HEK293T (cell line): ENCODE measurements at regions not wholly inside any gene's neighbourhood (a gene's known extent, or its start where the extent isn't known, plus 50 kb on each side); places are given as distances from the start of the nearest gene placed in this dataset.

Experiments
- CTCF ChIA-PET: fragments of 350-600 bp; formaldehyde crosslinking; extraction: SDS; loops from one replicate; lab custom pipeline; 2021; ENCODE audit warnings: antibody characterized with exemption, inconsistent platforms; lab: Yijun Ruan, JAX
- POLR2A ChIA-PET: fragments of 350-600 bp; formaldehyde crosslinking; extraction: SDS; loops from one replicate; lab custom pipeline; 2020; ENCODE audit warnings: antibody characterized with exemption, inconsistent platforms; lab: Yijun Ruan, JAX
- DNase-seq: peaks from one replicate; pipeline ENCODE4 v3.0.0; 2012; ENCODE audit warnings: mixed read lengths; ENCODE audit errors: extremely low spot score
- ARNT ChIP-seq: fragments of 450-650 bp; IDR thresholded peaks from 2 replicates; pipeline ENCODE4 v1.6.1; 2017; ENCODE audit warnings: mild to moderate bottlenecking
- BHLHE40 ChIP-seq: fragments of 450-650 bp; IDR thresholded peaks from 2 replicates; pipeline ENCODE4 v1.6.1; 2016; ENCODE audit warnings: mild to moderate bottlenecking, moderate library complexity, borderline replicate concordance
- CTBP1 ChIP-seq: fragments of 450-650 bp; IDR thresholded peaks from 2 replicates; pipeline ENCODE4 v1.6.1; 2016; ENCODE audit warnings: borderline replicate concordance
- ELF4 ChIP-seq: fragments of 450-650 bp; IDR thresholded peaks from 2 replicates; pipeline ENCODE4 v1.6.1; 2017; ENCODE audit warnings: antibody characterized with exemption
- FOXA1 ChIP-seq: fragments of 450-650 bp; IDR thresholded peaks from 2 replicates; pipeline ENCODE4 v1.6.1; 2016; ENCODE audit warnings: mild to moderate bottlenecking
- FOXK2 ChIP-seq: fragments of 450-650 bp; IDR thresholded peaks from 2 replicates; pipeline ENCODE4 v1.6.1; 2016; ENCODE audit warnings: mild to moderate bottlenecking
- FOXM1 ChIP-seq: fragments of 450-650 bp; IDR thresholded peaks from 2 replicates; pipeline ENCODE4 v1.6.1; 2017; ENCODE audit warnings: mild to moderate bottlenecking, borderline replicate concordance
- HDGF ChIP-seq: fragments of 450-650 bp; IDR thresholded peaks from 2 replicates; pipeline ENCODE4 v1.6.1; 2017; ENCODE audit warnings: antibody characterized with exemption, borderline replicate concordance
- L3MBTL2 ChIP-seq: fragments of 450-650 bp; conservative IDR thresholded peaks from 2 replicates; pipeline ENCODE4 v1.6.1; 2016; ENCODE audit warnings: mild to moderate bottlenecking
- LEF1 ChIP-seq: fragments of 450-650 bp; IDR thresholded peaks from 2 replicates; pipeline ENCODE4 v1.6.1; 2017; ENCODE audit warnings: mild to moderate bottlenecking, borderline replicate concordance
- NFRKB ChIP-seq: fragments of 450-650 bp; IDR thresholded peaks from 2 replicates; pipeline ENCODE4 v1.6.1; 2016; ENCODE audit warnings: mild to moderate bottlenecking, moderate library complexity
- PKNOX1 ChIP-seq: fragments of 450-650 bp; IDR thresholded peaks from 2 replicates; pipeline ENCODE4 v1.6.1; 2016
- SP1 ChIP-seq: fragments of 450-650 bp; IDR thresholded peaks from 2 replicates; pipeline ENCODE4 v1.6.1; 2017
- SUZ12 ChIP-seq: fragments of 450-650 bp; IDR thresholded peaks from 2 replicates; pipeline ENCODE4 v1.6.1; 2016; ENCODE audit warnings: mild to moderate bottlenecking
- TARDBP ChIP-seq: fragments of 450-650 bp; IDR thresholded peaks from 2 replicates; pipeline ENCODE4 v1.6.1; 2016
- ZNF384 ChIP-seq: fragments of 450-650 bp; IDR thresholded peaks from 2 replicates; pipeline ENCODE4 v1.6.1; 2016

- CTCF ChIA-PET: no interaction called here
- no peak for DNase-seq
- no peak for TF ChIP-seq TARDBP
- no peak for TF ChIP-seq PKNOX1
- TF ChIP-seq BHLHE40: no peak
- no peak for TF ChIP-seq NFRKB
- TF ChIP-seq FOXM1: no peak
- TF ChIP-seq LEF1: no peak
- no peak for TF ChIP-seq L3MBTL2
- TF ChIP-seq ZNF384: no peak
- TF ChIP-seq CTBP1: no peak
- TF ChIP-seq SUZ12: no peak
- no peak for TF ChIP-seq FOXA1
- TF ChIP-seq SP1: no peak
- TF ChIP-seq ELF4: no peak
- no peak for TF ChIP-seq ARNT
- no peak for TF ChIP-seq FOXK2
- TF ChIP-seq HDGF: no peak
- POLR2A ChIA-PET: no interaction called here
These were observed 297.0 kb upstream of the DSEL start for GRCh38 chr18:67813380-67814028.

GRCh38 chr18:67805261-67805660 lies 288.7 kb upstream of the DSEL start:
- POLR2A ChIA-PET: no interaction called here
- DNase-seq: no peak
- TF ChIP-seq NFRKB (no peak), CTBP1 (no peak), PKNOX1 (no peak), SUZ12 (no peak), L3MBTL2 (no peak)
- CTCF ChIA-PET: no interaction called here

- no peak for TF ChIP-seq SUZ12
- no peak for TF ChIP-seq FOXM1
- TF ChIP-seq L3MBTL2: no peak
- no peak for TF ChIP-seq FOXA1
- no peak for TF ChIP-seq PKNOX1
- TF ChIP-seq ARNT: no peak
- TF ChIP-seq TARDBP: no peak
- TF ChIP-seq SP1: no peak
- TF ChIP-seq CTBP1: no peak
- TF ChIP-seq ZNF384: no peak
- TF ChIP-seq NFRKB: no peak
- no peak for TF ChIP-seq HDGF
- no peak for TF ChIP-seq FOXK2
- TF ChIP-seq BHLHE40: no peak
- TF ChIP-seq ELF4: no peak
- TF ChIP-seq LEF1: no peak
- CTCF ChIA-PET: no interaction called here
- no peak for DNase-seq
- POLR2A ChIA-PET: no interaction called here
These were observed 278.0 kb upstream of the DSEL start for GRCh38 chr18:67794521-67794920.

GRCh38 chr18:67790527-67790926 lies 274.0 kb upstream of the DSEL start:
- DNase-seq: no peak
- CTCF ChIA-PET: no interaction called here
- POLR2A ChIA-PET: no interaction called here
- no peak for TF ChIP-seq SUZ12
- TF ChIP-seq SP1: no peak
- no peak for TF ChIP-seq LEF1
- TF ChIP-seq ARNT: no peak
- no peak for TF ChIP-seq FOXA1
- no peak for TF ChIP-seq ZNF384
- TF ChIP-seq CTBP1: no peak
- no peak for TF ChIP-seq FOXK2
- TF ChIP-seq HDGF: no peak
- no peak for TF ChIP-seq NFRKB

- POLR2A ChIA-PET: no interaction called here
- TF ChIP-seq L3MBTL2 (no peak), SP1 (no peak), NFRKB (no peak)
These were observed 272.6 kb upstream of the DSEL start for GRCh38 chr18:67789165-67789545.

GRCh38 chr18:67788310-67789164 lies 272.0 kb upstream of the DSEL start:
- ChIA-PET POLR2A (no interaction called here), CTCF (no interaction called here)
- no peak for DNase-seq
- TF ChIP-seq LEF1 (no peak), FOXM1 (no peak), FOXA1 (no peak), FOXK2 (no peak), PKNOX1 (no peak), L3MBTL2 (no peak), HDGF (no peak), ZNF384 (no peak), ARNT (no peak), SP1 (no peak), NFRKB (no peak), TARDBP (no peak), BHLHE40 (no peak)

More at GRCh38 chr18:67789165-67789545, 272.6 kb upstream of the DSEL start:
- CTCF ChIA-PET: no interaction called here
- DNase-seq: no peak
